ENCODE measurements at regions not wholly inside any gene's neighbourhood (a gene's known extent, or its start where the extent isn't known, plus 50 kb on each side); places are given as distances from the start of the nearest gene placed in this dataset.

GRCh38 chr15:62377736-62378480 lies 212.8 kb upstream of the C2CD4B start:
- no peak for DNase-seq

GRCh38 chr15:62378772-62379498 lies 213.8 kb upstream of the C2CD4B start:
- no peak for DNase-seq

- no peak for DNase-seq
Measured at GRCh38 chr15:62380011-62380410, 214.9 kb upstream of the C2CD4B start.

- DNase-seq: no peak
Measured at GRCh38 chr15:62382046-62382445, 217.0 kb upstream of the C2CD4B start.

- peak; percentile 73 for DNase-seq
Measured at GRCh38 chr15:62389885-62390790, 225.1 kb upstream of the C2CD4B start, which contains the start of gene TLN2. TLN2 (plus strand) TSS chr15:62390550.

- peak; percentile 60 for DNase-seq
Measured at GRCh38 chr15:62390791-62391640, 225.9 kb upstream of the C2CD4B start.

GRCh38 chr15:62391641-62392262 lies 226.7 kb upstream of the C2CD4B start:
- peak; percentile 51 for DNase-seq

- DNase-seq: no peak
Measured at GRCh38 chr15:62392376-62392775, 227.3 kb upstream of the C2CD4B start.

GRCh38 chr15:62393196-62393595 lies 228.1 kb upstream of the C2CD4B start:
- DNase-seq: no peak

GRCh38 chr15:62394079-62394478 lies 229.0 kb upstream of the C2CD4B start:
- no peak for DNase-seq

- no peak for DNase-seq
Measured at GRCh38 chr15:62400778-62401177, 235.7 kb upstream of the C2CD4B start.

- no peak for DNase-seq
Measured at GRCh38 chr15:62402687-62403086, 237.6 kb upstream of the C2CD4B start.

GRCh38 chr15:62403164-62403809 lies 238.2 kb upstream of the C2CD4B start:
- DNase-seq: no peak

- DNase-seq: no peak
Measured at GRCh38 chr15:62404194-62404985, 239.3 kb upstream of the C2CD4B start.

- DNase-seq: no peak
Measured at GRCh38 chr15:62406305-62406891, 241.3 kb upstream of the C2CD4B start.

- no peak for DNase-seq
Measured at GRCh38 chr15:62407216-62407615, 242.1 kb upstream of the C2CD4B start.

- no peak for DNase-seq
Measured at GRCh38 chr15:62407962-62408361, 242.9 kb upstream of the C2CD4B start.

- DNase-seq: no peak
Measured at GRCh38 chr15:62409466-62409865, 244.4 kb upstream of the C2CD4B start.

GRCh38 chr15:62412686-62413085 lies 247.6 kb upstream of the C2CD4B start:
- DNase-seq: no peak

- no peak for DNase-seq
Measured at GRCh38 chr15:62413153-62413552, 248.1 kb upstream of the C2CD4B start.

Data from OCI-M1 (cell line).